ENCODE measurements at regions not wholly inside any gene's neighbourhood (a gene's known extent, or its start where the extent isn't known, plus 50 kb on each side); places are given as distances from the start of the nearest gene placed in this dataset.

- TF ChIP-seq POLR2A (IDR thresholded peaks at IDR 0.05; ENCODE audit: low read length) (no peak), GATA1 (IDR thresholded peaks at IDR 0.05; ENCODE audit: low read depth, low read length) (no peak)
These were observed 189.4 kb upstream of the NCAM1 start for GRCh38 chr11:112771851-112772250.

Data from erythroblast (primary cell).